GM12874 (cell line): ENCODE measurements at regions not wholly inside any gene's neighbourhood (a gene's known extent, or its start where the extent isn't known, plus 50 kb on each side); places are given as distances from the start of the nearest gene placed in this dataset.

ENCODE experiments used
- CTCF ChIP-seq: IDR thresholded peaks from 2 replicates; pipeline ENCODE4 v1.5.1; 2011; ENCODE audit warnings: low read depth, mild to moderate bottlenecking, control low read depth, low read length, moderate library complexity; ENCODE audit not compliant: insufficient read depth

GRCh38 chr1:185574139-185574875, 159.9 kb upstream of the HMCN1 start:
- no peak for TF ChIP-seq CTCF

GRCh38 chr1:185573677-185574076, 160.5 kb upstream of the HMCN1 start:
- no peak for TF ChIP-seq CTCF

GRCh38 chr1:185573162-185573561, 161.0 kb upstream of the HMCN1 start:
- TF ChIP-seq CTCF = no peak

- TF ChIP-seq CTCF = no peak
Measured at GRCh38 chr1:185570962-185571361, 163.2 kb upstream of the HMCN1 start.

GRCh38 chr1:185568155-185569123, 165.8 kb upstream of the HMCN1 start:
- TF ChIP-seq CTCF = no peak

GRCh38 chr1:185567440-185567839, 166.8 kb upstream of the HMCN1 start:
- no peak for TF ChIP-seq CTCF

GRCh38 chr1:185566995-185567394, 167.2 kb upstream of the HMCN1 start:
- no peak for TF ChIP-seq CTCF
